GM19324 (cell line): ENCODE measurements at regions not wholly inside any gene's neighbourhood (a gene's known extent, or its start where the extent isn't known, plus 50 kb on each side); places are given as distances from the start of the nearest gene placed in this dataset.
"Not testable (repeated sequence)": the region's sequence is repeated elsewhere in the genome, so short reads cannot be mapped to it uniquely, and the experiment has no call there.

Source experiments
- ATAC-seq: cut with Tn5 transposase; IDR thresholded peaks from one replicate; pipeline ENCODE4 v1.9.1; 2021; ENCODE audit warnings: mild to moderate bottlenecking, moderate library complexity; ENCODE audit not compliant: unreplicated experiment, low FRiP score

DNA sequence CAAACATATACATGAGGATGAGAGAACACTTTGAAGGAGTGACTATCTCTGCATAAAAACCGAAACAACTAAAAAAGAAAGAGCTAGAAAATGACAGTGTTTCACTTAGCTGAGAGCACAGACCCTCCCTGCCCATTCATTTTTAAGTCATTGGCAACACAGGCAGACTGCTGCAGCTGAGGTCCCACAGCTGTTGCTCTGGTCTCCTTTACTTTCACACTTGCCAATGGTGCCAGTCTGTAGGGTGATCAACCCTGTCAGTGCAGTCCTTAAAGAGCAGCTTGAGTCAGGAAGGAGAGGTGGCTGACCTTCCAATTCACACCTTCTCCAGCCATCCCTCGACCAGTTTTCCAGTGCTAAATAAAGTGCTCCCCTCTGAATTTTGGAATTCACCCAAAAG lies 508.3 kb upstream of the CCNG1 start:
- ATAC-seq, result no peak

DNA sequence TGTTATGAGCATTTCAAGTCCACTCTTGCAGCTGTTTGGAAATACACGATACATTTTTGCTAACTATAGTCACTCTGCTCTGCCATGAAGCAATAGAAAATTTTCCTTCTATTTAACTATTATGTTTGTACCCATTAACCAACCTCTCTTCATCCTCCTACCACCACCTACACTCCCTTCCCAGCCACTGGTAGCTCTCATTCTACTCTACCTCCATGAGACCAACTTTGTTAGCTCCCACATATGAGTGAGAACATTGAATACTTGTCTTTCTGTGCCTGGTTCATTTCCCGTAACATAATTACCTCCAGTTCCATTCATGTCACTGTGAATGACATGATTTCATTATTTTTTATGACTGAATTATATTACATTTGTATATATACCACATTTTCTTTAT lies 505.9 kb upstream of the CCNG1 start:
- ATAC-seq, result no peak

DNA sequence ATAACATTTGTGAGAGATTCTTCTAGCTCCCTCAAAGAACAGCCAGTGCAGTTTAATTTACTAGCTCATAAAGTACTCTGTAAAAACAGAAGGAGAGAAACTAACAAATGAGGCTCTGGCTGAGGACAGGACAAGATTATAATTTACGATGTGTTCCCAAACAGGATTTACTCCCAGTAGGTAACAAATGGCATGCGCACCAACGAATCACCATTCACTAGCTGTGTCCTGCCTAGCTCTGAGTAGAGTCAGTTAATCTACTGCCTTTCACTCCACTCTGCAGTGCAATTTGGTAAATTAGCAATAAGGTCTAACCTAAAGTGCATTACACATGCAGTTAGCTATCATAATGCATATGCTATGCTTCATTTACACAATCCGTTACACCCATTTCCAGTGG lies 497.4 kb upstream of the CCNG1 start:
- ATAC-seq, result no peak

DNA sequence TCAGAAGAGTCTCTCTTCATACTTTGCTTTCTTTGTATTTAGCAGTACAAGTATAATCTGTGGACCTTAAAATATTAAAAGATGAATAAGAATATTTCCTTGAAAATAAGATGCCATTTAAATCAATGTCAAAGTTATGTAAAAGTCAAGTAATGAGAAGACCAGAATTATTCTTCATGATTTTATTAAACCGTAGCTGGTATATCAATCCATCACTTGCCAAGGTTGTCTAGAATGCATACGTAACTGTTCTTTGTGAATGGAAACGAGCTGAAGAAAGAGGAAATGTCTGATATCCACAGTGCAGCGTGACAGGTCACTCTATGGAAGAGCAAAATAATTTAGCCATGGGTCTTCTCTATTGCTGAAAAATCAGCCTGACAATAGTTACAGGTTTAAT lies 488.7 kb upstream of the CCNG1 start:
- no peak for ATAC-seq

DNA sequence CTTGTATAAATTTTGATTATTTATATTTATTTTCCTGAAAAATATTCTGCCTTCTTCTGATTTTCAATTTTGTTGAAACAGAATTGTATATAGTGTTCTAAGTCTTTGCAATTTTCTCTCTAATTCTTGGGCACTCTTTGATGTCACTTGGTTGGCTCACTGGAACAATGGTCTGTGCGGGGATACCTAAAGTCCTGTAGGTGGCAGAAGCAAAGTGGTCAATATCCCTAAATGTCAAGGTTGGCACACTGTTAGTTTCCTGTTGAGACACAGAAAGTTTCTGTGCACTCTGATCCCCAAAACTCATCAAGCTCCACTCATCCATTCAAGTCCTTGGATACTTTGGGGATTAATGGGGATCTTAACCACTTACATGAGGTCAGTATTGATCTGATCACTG lies 480.8 kb upstream of the CCNG1 start:
- no peak for ATAC-seq

DNA sequence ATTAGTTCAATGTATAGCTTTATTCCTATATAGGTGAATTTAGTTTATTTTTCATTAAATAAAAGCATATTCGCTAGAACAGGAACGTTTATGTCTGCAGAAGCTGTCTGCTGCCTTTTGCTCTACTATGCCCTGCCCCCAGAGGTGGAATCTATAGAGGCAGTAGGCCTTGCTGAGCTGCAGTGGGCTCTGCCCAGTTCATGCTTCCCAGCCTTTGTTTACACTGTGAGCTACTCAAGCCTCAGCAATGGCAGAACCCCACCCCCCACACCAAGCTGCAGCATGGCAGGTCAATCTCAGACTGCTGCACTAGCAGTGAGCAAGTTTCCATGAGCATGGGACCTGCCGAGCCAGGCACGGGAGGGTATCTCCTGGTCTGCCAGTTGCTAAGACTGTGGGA lies 473.3 kb upstream of the CCNG1 start:
- ATAC-seq, result not testable (repeated sequence)

DNA sequence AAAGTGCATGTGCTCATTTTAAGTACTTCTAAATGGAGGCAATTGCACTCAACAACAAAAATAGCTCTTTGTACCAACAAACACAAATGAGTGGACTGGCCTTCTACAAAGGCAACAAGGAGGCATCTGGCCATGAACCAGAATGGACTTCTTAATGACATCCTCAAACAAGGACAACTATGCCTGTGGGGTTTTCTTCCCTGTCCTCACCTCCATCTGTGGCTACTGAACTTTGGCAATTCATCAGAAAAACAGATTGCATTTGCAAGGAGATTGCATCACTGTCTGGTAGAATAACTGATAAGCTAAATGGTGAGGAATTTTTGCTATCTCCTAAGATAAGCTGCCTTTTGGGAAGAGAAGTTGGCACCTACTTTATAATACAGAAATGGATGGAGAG lies 447.3 kb upstream of the CCNG1 start:
- ATAC-seq, result no peak

DNA sequence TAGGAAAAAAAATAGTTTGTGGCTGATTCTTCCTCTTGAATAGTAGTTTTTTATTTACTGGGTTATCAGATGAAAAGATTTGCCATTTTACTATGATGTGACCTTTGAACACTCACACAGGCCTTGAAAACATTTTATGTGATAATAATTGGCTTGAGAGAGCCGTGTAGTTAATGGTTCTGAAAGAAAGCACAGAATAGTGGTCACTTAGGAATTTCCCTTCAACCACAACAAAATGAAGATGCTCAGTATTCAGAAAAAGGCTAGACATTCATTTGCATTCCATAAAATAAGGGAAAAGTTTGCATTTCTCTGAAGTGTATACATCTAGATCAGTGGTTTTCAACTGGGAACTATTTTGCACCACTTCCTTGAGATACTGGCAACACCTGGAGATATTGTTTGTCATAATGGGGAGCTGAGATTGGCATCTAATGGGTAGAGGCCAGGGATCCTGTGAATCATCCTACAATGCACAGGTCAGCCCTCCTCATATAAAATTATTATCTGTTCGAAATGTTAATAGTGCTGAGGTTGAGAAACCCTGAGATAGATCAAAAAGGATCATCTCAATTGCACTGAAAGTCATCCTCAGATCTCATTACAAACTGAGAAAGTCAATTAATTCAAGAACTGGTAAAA lies 446.4 kb upstream of the CCNG1 start:
- ATAC-seq, result peak; percentile 75

DNA sequence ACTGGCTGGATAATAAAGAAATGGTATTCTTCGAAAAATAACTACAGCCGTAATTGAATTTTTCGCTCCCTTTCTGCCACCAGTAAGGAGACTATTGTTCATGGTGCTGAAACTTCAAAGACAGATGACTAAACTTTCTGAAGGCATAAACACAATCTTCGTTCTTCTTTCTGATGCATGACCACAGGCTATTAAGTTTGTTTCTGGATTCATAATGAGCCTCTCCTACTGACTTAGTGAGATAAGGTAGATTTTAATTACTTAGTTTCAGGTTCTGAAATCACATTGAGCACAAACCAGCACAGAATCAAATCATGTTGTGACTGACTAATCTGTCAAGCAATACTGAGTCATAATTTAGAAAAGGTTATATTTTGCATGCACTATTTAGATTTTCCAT lies 441.8 kb upstream of the CCNG1 start:
- ATAC-seq, result no peak

DNA sequence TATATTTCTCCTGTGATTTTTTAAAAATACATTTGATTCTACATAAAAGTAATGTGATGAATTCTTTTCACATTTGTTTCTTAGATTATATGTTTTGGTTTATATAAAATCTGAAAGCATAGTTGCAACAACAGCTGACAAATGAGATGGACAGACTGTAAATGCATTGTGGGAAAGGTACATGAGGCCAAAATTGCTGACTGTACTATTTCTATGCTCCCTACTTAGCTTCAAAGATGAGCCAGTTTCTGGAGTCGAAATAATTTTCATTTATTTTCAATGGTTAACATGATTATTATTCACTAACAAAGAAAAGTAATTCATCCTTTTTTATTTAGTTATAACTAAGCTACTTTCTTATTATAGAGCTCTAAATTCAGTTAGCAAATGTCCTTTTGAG lies 441.3 kb upstream of the CCNG1 start:
- no peak for ATAC-seq

DNA sequence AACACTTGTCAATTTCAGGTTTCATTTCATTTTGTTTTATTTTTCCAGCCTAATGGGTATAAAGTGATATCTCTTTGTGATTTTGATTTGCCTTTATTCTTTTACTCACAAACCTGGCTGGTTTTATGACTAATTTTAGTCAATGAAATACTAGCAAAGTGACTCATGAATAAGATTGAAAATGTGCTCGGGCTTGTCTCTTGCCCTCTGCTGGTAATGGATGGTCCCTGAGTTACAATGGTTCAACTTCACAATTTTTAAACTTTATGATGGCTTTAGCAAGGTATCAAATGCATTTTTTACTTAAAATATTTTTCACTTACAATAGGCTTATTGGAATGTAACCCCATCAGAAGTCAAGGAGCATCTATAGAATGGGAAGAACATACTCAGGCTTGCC lies 431.4 kb upstream of the CCNG1 start:
- no peak for ATAC-seq

DNA sequence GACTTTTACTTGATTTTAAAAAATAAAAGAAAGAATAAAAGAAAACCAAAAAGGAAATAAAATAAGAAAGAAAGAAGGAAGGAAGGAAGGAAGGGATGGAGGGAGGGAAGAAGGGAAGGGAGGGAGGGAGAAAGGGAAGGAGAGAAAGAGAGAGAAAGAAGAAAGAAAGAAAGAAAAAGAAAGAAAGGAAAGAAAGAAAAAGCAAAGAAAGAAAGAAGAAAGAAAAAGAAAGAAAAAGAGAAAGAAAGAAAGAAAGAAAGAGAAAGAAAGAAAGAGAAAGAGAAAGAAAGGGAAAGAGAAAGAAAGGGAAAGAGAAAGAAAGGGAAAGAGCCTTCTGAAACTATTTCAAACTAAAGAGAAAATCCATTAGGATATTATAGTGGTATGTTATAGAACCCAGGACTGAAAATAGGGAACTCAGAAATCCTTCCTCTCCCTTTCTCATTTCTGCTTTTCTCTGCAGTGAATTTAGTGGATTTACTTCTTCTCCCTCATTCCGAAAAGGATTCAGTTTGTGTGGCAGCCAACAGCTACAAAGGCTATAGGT lies 414.7 kb upstream of the CCNG1 start:
- ATAC-seq, result no peak

DNA sequence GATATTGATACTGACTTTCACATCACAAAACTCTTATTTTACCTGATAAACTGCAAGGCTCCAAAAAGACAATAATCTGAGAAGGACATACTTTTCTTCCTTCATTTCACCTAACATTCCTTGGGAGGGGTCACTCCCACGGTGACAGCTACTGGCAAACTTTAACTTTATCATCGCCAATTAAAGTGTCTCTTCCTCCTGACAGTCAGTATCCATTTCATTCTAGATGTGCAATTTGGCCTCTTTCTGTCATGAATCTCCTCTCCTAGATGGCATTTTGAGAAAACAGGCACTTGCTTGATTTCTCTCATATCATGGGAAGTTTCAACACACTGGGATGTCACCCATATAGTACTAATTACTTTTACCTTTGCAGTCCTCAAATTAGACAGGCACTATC lies 413.5 kb upstream of the CCNG1 start:
- no peak for ATAC-seq

DNA sequence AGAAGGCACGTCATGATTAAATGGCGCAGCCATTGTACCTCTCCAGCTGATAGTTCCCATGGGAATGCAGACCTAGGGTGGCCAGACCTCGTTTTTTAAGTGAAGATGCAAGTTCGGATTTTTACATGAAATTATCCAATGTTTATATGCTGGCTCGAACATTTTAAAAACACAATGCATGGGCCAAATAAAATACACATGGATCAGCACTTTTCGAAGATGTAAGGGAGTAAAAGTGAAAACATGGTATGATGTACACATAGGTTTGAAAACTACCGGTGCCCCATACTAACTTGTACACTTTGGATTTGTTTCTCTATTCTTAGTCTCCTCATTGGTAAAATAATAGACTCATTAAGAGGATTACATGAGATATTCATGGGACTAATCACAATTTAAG lies 412.5 kb upstream of the CCNG1 start:
- ATAC-seq, result no peak

DNA sequence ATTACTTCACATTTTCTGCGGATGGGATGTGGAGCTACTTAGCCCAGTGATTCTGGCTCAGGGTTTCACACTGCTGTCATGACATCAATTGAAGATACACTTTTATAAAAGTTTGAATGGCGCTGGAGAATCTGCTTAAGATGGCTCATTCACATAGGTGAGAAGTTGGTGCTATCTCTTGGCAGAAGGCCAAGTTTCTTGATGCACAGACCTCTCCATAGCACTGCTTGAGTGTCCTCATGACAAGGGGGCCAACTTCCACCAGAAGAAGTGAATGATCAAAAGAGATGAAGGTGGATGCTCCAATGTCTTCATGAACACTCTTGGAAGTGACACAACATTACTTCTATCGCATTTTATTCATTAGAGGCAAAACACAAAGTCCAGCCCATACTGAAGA lies 403.7 kb upstream of the CCNG1 start:
- no peak for ATAC-seq

DNA sequence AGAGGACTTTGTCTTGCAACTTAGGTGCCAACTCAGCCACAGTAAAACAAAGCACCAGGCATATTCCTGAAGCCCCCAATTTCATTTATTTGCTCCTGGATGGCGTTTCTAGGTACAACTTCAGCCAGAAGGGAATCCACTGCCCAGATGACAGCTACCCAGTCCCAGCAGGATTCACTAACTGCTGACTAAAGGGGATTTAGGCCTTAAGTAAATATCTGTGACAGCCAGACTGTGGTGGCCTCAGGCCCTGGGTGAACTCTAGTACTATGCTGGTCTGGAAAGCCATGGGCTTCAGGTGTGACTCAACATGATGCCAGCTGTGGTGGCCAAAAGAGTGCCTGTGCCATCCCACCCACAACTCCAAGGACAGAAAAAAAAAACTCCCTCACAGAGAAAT lies 396.1 kb upstream of the CCNG1 start:
- ATAC-seq, result no peak

DNA sequence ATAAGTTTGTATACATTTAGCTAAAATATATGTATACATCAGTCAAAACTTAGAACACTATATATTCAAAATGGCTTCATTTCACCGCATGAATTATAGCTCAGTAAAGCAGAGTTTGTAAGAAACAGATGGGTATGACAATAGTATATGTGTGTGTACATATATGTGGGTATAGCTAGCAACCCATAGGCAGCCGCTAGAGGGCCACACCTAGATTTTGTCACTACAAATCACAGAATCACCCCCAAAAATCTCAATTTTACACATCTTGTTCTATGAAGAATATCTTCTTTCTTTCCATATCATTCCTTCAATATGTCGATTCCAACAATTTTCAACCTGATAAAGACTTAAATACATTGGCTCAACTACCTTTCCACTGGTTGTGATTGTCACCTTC lies 357.8 kb upstream of the CCNG1 start:
- ATAC-seq, result no peak

DNA sequence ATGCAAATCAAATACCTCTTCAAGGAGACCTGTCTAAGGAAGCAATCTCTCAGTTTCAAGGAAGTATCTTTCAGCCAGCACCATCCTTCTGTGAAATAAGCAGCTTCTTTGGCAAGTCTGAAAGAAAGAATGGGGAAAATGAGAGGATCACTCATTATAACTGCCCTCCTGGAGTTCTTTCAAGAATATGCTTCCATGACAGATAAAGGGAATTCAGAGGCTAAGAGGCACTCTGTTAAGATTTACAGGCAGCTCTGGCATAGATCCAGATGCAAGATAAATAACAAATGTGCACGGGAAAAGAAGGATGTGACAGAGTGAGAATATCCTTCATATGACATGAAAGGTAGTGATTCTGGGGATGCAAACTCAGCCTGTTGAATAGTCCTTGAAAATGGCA lies 348.2 kb upstream of the CCNG1 start:
- no peak for ATAC-seq

DNA sequence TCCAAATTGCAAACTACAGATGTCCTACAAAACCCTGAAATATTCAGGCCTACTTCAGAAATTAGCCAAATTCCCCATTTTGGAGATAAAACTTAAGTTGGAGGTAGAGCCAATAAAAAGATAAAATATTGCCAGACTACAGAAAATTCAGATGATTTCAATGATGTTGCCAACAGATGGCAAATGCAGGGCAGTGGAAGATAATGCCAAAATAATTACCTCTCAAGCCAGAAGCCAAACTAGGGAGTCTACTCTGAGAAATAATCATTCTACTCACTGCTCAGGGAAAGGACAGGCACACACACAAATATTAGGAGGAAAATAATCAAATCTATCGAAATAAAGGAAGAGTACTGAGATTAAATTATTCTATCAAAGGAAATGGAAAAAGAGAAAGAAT lies 347.5 kb upstream of the CCNG1 start:
- ATAC-seq, result no peak

DNA sequence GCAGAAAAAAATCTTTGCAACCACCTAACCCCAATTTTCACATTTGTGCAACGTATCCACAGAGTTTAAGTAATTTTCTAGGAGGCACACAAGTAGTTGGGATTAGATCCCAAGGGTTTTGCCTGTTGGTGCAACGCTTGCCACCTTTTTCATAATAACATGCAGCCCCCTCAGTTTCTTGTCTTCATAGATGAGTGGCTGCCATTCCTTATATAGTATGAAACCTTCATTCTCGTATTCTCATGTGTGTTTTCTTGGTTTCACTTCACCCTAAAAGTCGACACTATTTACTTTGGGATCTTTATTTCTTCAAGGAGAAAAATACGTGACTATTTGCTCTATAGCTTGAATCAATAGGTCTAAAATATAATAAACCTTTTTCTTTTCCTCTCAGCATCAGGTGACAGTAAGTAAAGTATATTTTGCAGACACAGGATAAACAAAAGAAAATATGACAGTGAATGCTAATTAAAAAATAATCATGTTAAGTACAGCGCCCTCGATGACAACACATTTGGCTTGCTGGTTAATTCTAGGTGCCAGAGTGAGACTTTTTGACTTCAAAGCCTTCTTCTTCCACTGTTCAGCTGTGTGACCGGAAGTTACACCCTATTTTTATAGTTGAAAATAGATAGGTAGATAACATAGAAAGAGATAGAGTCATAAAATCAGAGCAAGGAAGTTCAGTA lies 342.8 kb upstream of the CCNG1 start:
- ATAC-seq, result peak; percentile 78

DNA sequence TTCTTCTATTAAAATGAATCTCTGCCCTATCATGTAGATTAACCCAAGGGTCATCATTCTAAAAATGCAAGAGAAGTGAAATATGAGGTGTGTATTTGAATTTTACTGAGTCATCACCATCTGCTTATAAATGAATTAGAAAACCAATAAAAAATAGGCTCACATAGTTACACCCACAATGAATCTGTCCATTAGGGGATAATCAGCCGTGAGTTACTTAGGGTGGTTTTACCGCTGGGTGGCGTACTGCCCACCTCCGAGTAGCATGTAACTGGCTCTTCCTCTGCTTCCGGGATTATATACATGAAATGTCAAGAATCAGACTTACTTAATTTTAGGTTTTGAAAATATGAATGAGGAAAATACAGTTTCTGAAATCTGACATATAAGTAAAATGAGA lies 332.9 kb upstream of the CCNG1 start:
- no peak for ATAC-seq

DNA sequence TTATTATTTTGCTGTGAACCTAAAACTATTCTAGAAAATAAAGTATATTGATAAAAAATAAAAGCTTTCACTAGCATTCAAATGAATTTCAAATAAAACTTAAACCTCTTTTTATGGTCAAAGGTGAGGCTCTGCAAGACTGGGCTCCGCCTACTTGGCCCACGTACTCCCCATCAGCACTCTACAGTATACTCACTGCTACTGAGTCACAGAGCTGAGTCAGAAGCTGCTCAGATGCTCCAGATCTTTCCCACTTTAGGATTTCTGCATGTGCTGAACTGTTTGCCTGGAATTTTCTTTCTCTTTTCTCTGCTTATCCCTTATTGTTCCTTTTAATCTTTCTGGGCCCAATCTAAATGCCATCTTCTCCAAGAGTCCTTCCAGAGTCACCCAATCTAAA lies 331.9 kb upstream of the CCNG1 start:
- no peak for ATAC-seq
